ENCODE measurements at regions not wholly inside any gene's neighbourhood (a gene's known extent, or its start where the extent isn't known, plus 50 kb on each side); places are given as distances from the start of the nearest gene placed in this dataset.

DNA sequence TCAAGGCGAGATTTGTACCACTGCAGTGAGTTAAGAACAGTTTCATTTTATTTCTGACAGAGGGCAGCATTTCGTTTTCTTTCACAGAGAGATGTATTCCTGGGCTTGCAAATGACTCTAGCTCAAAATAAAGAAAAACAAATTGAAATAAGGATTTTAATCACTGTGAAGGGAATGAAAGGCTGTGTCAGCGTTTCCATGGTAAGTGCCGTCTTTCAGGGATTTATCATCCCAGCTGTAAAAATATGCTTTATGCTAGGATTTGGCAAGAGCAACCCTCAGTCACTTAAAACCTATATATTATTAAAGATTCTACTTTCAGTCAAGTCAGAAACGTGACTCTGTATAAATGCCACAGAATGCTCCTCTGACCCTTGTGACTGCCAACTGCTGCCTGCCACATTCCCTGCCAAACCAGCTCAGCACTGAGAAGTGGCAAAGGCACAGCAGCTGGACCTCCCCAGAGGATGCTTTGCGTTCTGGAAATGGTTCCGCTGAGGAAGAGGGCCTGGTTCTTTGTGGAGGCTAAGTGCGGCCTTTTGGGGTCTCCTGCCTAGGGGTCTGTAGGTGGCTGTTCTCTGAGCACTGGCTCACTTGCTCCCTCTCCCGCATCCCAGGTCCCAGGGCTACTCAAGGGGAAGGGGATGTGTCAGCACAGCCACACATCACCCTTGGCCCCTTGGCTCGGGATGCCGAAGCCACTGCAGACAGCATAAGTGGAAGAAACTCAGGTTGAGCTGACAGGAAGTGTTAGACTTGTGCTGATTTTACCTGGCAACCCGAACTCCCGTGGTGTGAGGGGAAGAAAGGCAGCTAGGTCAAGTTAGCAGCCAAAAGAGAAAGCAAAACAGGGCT is 56.6 kb upstream of the POMGNT2 start:
- Histone ChIP-seq H3K36me3 (no peaks in the 10 kb centered on the region), H3K4me1 (peaks cover 0 to 4% (median 0%) of the 10 kb centered on the region in 3 donors), H3K9me3 (peaks cover 0 to 2% (median 0%) of the 10 kb centered on the region in 4 donors), H3K4me3 (no peak overlapping the region), H3K27me3 (no peaks in the 10 kb centered on the region), H3K27ac (peak overlapping the region in 3 of 4 donors; percentile 0 to 54 (median 24))
- ATAC-seq (peak; percentile 61 to 89 (median 85)), DNase-seq (no peak), FAIRE-seq (no peak)
- WGBS, 2 donors: 37 to 41% methylated on average over 13 of the region's 13 CpGs
- TF ChIP-seq, protein P1, sequence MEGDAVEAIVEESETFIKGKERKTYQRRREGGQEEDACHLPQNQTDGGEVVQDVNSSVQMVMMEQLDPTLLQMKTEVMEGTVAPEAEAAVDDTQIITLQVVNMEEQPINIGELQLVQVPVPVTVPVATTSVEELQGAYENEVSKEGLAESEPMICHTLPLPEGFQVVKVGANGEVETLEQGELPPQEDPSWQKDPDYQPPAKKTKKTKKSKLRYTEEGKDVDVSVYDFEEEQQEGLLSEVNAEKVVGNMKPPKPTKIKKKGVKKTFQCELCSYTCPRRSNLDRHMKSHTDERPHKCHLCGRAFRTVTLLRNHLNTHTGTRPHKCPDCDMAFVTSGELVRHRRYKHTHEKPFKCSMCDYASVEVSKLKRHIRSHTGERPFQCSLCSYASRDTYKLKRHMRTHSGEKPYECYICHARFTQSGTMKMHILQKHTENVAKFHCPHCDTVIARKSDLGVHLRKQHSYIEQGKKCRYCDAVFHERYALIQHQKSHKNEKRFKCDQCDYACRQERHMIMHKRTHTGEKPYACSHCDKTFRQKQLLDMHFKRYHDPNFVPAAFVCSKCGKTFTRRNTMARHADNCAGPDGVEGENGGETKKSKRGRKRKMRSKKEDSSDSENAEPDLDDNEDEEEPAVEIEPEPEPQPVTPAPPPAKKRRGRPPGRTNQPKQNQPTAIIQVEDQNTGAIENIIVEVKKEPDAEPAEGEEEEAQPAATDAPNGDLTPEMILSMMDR (IDR thresholded peaks at IDR 0.05): peak in 2 of 4 donors; percentile 10 to 29
- intact Hi-C loops (cut with DNase I): loop anchor here in 2 of 3 donors (5.0 to 10.0 kb wide), 2 partner anchors 340 to 342 kb away; no protein-coding TSS in a partner anchor

DNA sequence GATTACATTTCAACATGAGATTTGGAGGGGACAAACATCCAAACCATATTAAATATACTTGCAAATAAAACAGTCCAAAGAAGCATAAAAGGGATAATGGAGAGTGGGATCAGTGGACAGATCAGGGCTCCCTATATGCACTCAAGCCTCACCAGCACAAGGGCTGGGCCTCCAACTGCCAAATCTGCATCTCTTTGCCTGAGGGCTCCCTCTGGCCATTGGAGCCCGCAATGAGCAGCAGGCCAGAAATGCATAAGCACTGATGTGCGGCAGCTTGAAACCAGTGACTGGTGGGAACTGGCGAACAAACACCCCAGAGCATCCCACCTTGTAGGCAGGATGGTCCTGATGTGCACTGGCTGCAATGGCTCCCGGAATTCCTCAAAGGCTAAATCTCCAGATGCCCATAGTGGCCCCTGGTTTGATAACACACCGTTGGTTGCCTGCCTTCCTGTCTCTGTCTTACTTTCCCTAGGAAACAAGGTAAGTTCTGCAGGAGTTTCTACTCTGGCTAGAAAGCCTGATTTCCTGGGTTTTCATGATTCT is 55.9 kb upstream of the POMGNT2 start:
- peaks cover 0 to 2% (median 0%) of the 10 kb centered on the region in 4 donors for H3K9me3 ChIP-seq
- intact Hi-C loops (cut with DNase I): loop anchor here in 2 of 3 donors (5.0 to 10.0 kb wide), 2 partner anchors 341 to 343 kb away; no protein-coding TSS in a partner anchor
- no peak overlapping the region for H3K4me3 ChIP-seq
- no peak overlapping the region for H3K27ac ChIP-seq
- H3K36me3 ChIP-seq: no peaks in the 10 kb centered on the region
- WGBS, 2 donors: 42 to 61% methylated on average over 5 of the region's 5 CpGs
- no peak for DNase-seq
- FAIRE-seq: no peak
- H3K4me1 ChIP-seq: peaks cover 0 to 4% (median 0%) of the 10 kb centered on the region in 3 donors
- TF ChIP-seq, protein P1 (IDR thresholded peaks at IDR 0.05): no peak
- peak in 1 of 4 donors; percentile 8 for ATAC-seq
- no peaks in the 10 kb centered on the region for H3K27me3 ChIP-seq

DNA sequence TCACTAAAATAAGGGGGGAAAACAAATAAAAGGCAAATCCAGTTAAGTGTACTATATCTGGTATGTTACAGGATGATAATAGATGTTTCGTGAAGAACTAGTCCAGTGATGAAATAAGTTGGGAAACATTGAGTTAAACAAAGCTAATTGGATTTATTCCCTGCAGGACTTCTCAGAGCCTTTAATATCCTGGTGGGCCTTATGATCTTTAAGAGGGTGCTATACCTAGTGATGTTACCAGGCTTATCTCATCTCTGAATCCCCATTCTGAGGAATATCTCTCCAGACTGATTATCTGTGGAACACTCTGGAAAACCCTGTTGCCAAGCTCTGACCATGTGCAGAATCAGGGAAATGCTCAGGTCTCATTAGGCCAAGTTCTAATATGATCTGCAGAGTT is 54.8 kb upstream of the POMGNT2 start:
- no peaks in the 10 kb centered on the region for H3K36me3 ChIP-seq
- no peaks in the 10 kb centered on the region for H3K27me3 ChIP-seq
- intact Hi-C loops (cut with DNase I): loop anchor here in 2 of 3 donors (5.0 to 10.0 kb wide), 2 partner anchors 342 to 344 kb away; no protein-coding TSS in a partner anchor
- DNase-seq: no peak
- H3K4me1 ChIP-seq: peaks cover 0 to 4% (median 0%) of the 10 kb centered on the region in 3 donors
- no peak for ATAC-seq
- no peak overlapping the region for H3K4me3 ChIP-seq
- H3K27ac ChIP-seq: no peak overlapping the region
- no peaks in the 10 kb centered on the region for H3K9me3 ChIP-seq
- no peak for FAIRE-seq
- 79 to 86% methylated on average over 1 of the region's 1 CpG for WGBS, 2 donors
- TF ChIP-seq, protein P1 (IDR thresholded peaks at IDR 0.05): no peak

DNA sequence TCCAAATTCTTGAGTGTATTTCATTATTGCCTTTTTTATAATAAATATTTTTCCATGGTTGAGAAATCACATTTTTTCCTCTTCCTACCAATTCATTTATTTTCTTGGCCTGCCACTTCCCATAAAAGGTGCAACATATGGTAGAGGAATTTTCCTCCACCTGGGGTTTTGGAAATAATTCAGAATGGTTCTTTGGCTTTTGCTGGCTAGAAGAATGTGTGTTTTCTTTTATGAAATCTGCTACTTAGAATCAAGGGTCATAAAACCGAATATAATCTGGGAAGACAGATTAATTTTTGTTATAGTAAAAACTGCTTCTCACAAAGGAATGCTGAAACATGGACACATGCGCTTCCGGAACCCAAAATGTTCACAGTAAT is 54.0 kb upstream of the POMGNT2 start:
- Histone ChIP-seq H3K36me3 (no peaks in the 10 kb centered on the region), H3K4me1 (peaks cover 0 to 4% (median 0%) of the 10 kb centered on the region in 3 donors), H3K4me3 (no peak overlapping the region), H3K9me3 (no peaks in the 10 kb centered on the region), H3K27ac (no peak overlapping the region), H3K27me3 (no peaks in the 10 kb centered on the region)
- WGBS, 2 donors: 82 to 85% methylated on average over 3 of the region's 3 CpGs
- TF ChIP-seq, protein P1 (IDR thresholded peaks at IDR 0.05): no peak
- ATAC-seq: no peak
- intact Hi-C loops (cut with DNase I): loop anchor here in 2 of 3 donors (5.0 to 10.0 kb wide), 4 partner anchors 195 to 345 kb away; no protein-coding TSS in a partner anchor
- no peak for DNase-seq
- FAIRE-seq: no peak

Data from pancreas (tissue), 10 donors.